ENCODE measurements at regions not wholly inside any gene's neighbourhood (a gene's known extent, or its start where the extent isn't known, plus 50 kb on each side); places are given as distances from the start of the nearest gene placed in this dataset.

GRCh38 chr4:165699055-165699454, 174.0 kb upstream of the TLL1 start:
- ATAC-seq, result no peak
- TF ChIP-seq CTCF (IDR thresholded peaks at IDR 0.05), result no peak
- Histone ChIP-seq H3K36me3 (ENCODE audit: insufficient read depth in 1 of 2, low read depth in 1 of 2) (no peaks in the 10 kb centered on the region), H3K4me3 (no peak overlapping the region), H3K27ac (no peak overlapping the region), H3K4me1 (no peaks in the 10 kb centered on the region), H3K9me3 (no peaks in the 10 kb centered on the region), H3K27me3 (ENCODE audit: insufficient read depth in 3 of 3, low read length in 2 of 3) (no peaks in the 10 kb centered on the region)
- WGBS, 3 donors, result 62 to 69% (median 63%) methylated on average over 5 of the region's 5 CpGs
- intact Hi-C loops (cut with DNase I), result no loop called here
- DNase-seq, result no peak

GRCh38 chr4:165700855-165701254, 172.2 kb upstream of the TLL1 start:
- no peaks in the 10 kb centered on the region for H3K27me3 ChIP-seq (ENCODE audit: insufficient read depth in 3 of 3, low read length in 2 of 3)
- H3K36me3 ChIP-seq (ENCODE audit: insufficient read depth in 1 of 2, low read depth in 1 of 2), result no peaks in the 10 kb centered on the region
- no peak overlapping the region for H3K27ac ChIP-seq
- H3K9me3 ChIP-seq, result no peaks in the 10 kb centered on the region
- no peak for TF ChIP-seq CTCF (IDR thresholded peaks at IDR 0.05)
- ATAC-seq (no peak), DNase-seq (no peak)
- H3K4me3 ChIP-seq, result no peak overlapping the region
- H3K4me1 ChIP-seq, result no peaks in the 10 kb centered on the region
- intact Hi-C loops (cut with DNase I), result no loop called here

GRCh38 chr4:165707128-165707527, 165.9 kb upstream of the TLL1 start:
- Histone ChIP-seq H3K27ac (no peak overlapping the region), H3K9me3 (no peaks in the 10 kb centered on the region), H3K36me3 (ENCODE audit: insufficient read depth in 1 of 2, low read depth in 1 of 2) (no peaks in the 10 kb centered on the region), H3K4me3 (no peak overlapping the region), H3K27me3 (ENCODE audit: insufficient read depth in 3 of 3, low read length in 2 of 3) (no peaks in the 10 kb centered on the region), H3K4me1 (no peaks in the 10 kb centered on the region)
- no peak for TF ChIP-seq CTCF (IDR thresholded peaks at IDR 0.05)
- WGBS, 3 donors, result 81 to 93% (median 85%) methylated on average over 4 of the region's 4 CpGs
- DNase-seq (no peak), ATAC-seq (no peak)
- intact Hi-C loops (cut with DNase I), result no loop called here

GRCh38 chr4:165709516-165709915, 163.5 kb upstream of the TLL1 start:
- no peaks in the 10 kb centered on the region for H3K4me1 ChIP-seq
- H3K9me3 ChIP-seq, result no peaks in the 10 kb centered on the region
- no peak overlapping the region for H3K4me3 ChIP-seq
- H3K27me3 ChIP-seq (ENCODE audit: insufficient read depth in 3 of 3, low read length in 2 of 3), result no peaks in the 10 kb centered on the region
- WGBS, 3 donors, result 64 to 71% (median 67%) methylated on average over 7 of the region's 7 CpGs
- ATAC-seq, result no peak
- intact Hi-C loops (cut with DNase I), result no loop called here
- H3K27ac ChIP-seq, result no peak overlapping the region
- no peak for TF ChIP-seq CTCF (IDR thresholded peaks at IDR 0.05)
- no peaks in the 10 kb centered on the region for H3K36me3 ChIP-seq (ENCODE audit: insufficient read depth in 1 of 2, low read depth in 1 of 2)
- no peak for DNase-seq

GRCh38 chr4:165709973-165710526, 163.0 kb upstream of the TLL1 start:
- intact Hi-C loops (cut with DNase I), result no loop called here
- no peak for TF ChIP-seq CTCF (IDR thresholded peaks at IDR 0.05)
- no peak overlapping the region for H3K4me3 ChIP-seq
- 44 to 51% (median 45%) methylated on average over 2 of the region's 2 CpGs for WGBS, 3 donors
- no peak overlapping the region for H3K27ac ChIP-seq
- no peaks in the 10 kb centered on the region for H3K9me3 ChIP-seq
- ATAC-seq (no peak), DNase-seq (no peak)
- no peaks in the 10 kb centered on the region for H3K36me3 ChIP-seq (ENCODE audit: insufficient read depth in 1 of 2, low read depth in 1 of 2)
- no peaks in the 10 kb centered on the region for H3K4me1 ChIP-seq
- H3K27me3 ChIP-seq (ENCODE audit: insufficient read depth in 3 of 3, low read length in 2 of 3), result peaks cover 0 to 1% (median 0%) of the 10 kb centered on the region in 3 donors

Data from psoas muscle (tissue), 7 donors.